Caco-2 (cell line): ENCODE measurements at regions not wholly inside any gene's neighbourhood (a gene's known extent, or its start where the extent isn't known, plus 50 kb on each side); places are given as distances from the start of the nearest gene placed in this dataset.
A peak's percentile ranks its signal among the peaks of the same experiment; 100 is the strongest.

Experiments
- BruUV-seq: library from RNA; stranded (reverse); fragments of 400-500 nt; replicated peaks from 2 replicates; lab custom pipeline; 2021; lab: Mats Ljungman, UMichigan
- CTCF ChIA-PET: fragments of 300-600 bp; sonication (Branson Sonifier 250); formaldehyde crosslinking; loops from one replicate; lab custom pipeline; 2022; ENCODE audit warnings: antibody characterized with exemption; lab: Charles Lee
- POLR2A ChIA-PET: fragments of 300-600 bp; sonication (Branson Sonifier 250); formaldehyde crosslinking; loops from one replicate; lab custom pipeline; 2022; ENCODE audit warnings: antibody characterized with exemption; lab: Charles Lee
- DNase-seq, 2 experiments: peaks; one replicate each; pipeline versions ENCODE4 v3.0.0 to v3.0.0-alpha.2; 2020 to 2022
- H3K27me3 ChIP-seq: replicated peaks from 2 replicates; pipeline ENCODE4 v1.6.0; 2011; ENCODE audit warnings: low read length; ENCODE audit not compliant: control insufficient read depth, insufficient read depth
- H3K36me3 ChIP-seq: 2 replicates; pipeline ENCODE4 v1.5.1; 2011; ENCODE audit warnings: low read length; ENCODE audit not compliant: control insufficient read depth, insufficient read depth
- H3K4me1 ChIP-seq: fragments of 250-450 bp; sonication (Bioruptor Pico); 2 replicates; pipeline ENCODE4 v1.5.1; 2020; ENCODE audit warnings: mild to moderate bottlenecking
- H3K4me3 ChIP-seq: 2 replicates; pipeline ENCODE4 v1.5.1; 2011; ENCODE audit warnings: low read depth, mild to moderate bottlenecking, control low read depth, low read length
- H3K9me3 ChIP-seq: fragments of 250-450 bp; sonication (Bioruptor Pico); 2 replicates; pipeline ENCODE4 v1.5.1; 2020; ENCODE audit warnings: mild to moderate bottlenecking, moderate library complexity
- H3K27ac Mint-ChIP-seq: one replicate; pipeline ENCODE4 v1.8.0; 2022; ENCODE audit warnings: mixed read lengths; ENCODE audit not compliant: unreplicated experiment
- H3K27me3 Mint-ChIP-seq: one replicate; pipeline ENCODE4 v1.8.0; 2022; ENCODE audit warnings: mixed read lengths; ENCODE audit not compliant: insufficient read depth, unreplicated experiment
- H3K36me3 Mint-ChIP-seq: one replicate; pipeline ENCODE4 v1.8.0; 2022; ENCODE audit warnings: mild to moderate bottlenecking, mixed read lengths; ENCODE audit not compliant: insufficient read depth, unreplicated experiment
- H3K4me1 Mint-ChIP-seq: one replicate; pipeline ENCODE4 v1.8.0; 2022; ENCODE audit warnings: low read depth, mixed read lengths; ENCODE audit not compliant: unreplicated experiment
- H3K4me3 Mint-ChIP-seq: one replicate; pipeline ENCODE4 v1.8.0; 2022; ENCODE audit warnings: mild to moderate bottlenecking, moderate library complexity, mixed read lengths; ENCODE audit not compliant: unreplicated experiment
- H3K9me3 Mint-ChIP-seq: one replicate; pipeline ENCODE4 v1.8.0; 2022; ENCODE audit warnings: mixed read lengths; ENCODE audit not compliant: unreplicated experiment
- intact Hi-C: fragments of 100-400 bp; cut with micrococcal nuclease; formaldehyde crosslinking; loops from one replicate; pipeline ENCODE4 v1.10.0; 2022; ENCODE audit not compliant: unreplicated experiment
- TF ChIP-seq, protein P1 (sequence below), 2 experiments: fragments of 200-600 bp in 1 of 2; IDR thresholded peaks; 1 replicate in 1 of 2; 2 replicates in 1 of 2; pipeline versions ENCODE4 v1.5.1 to v1.8.0; 2011 to 2022; ENCODE audit warnings: antibody characterized with exemption in 1 of 2, control low read depth in 1 of 2, inconsistent platforms in 1 of 2, low read depth in 1 of 2, low read length in 1 of 2, mild to moderate bottlenecking in 1 of 2, moderate library complexity in 1 of 2; ENCODE audit not compliant: insufficient read depth in 1 of 2, severe bottlenecking in 1 of 2, unreplicated experiment in 1 of 2

DNA sequence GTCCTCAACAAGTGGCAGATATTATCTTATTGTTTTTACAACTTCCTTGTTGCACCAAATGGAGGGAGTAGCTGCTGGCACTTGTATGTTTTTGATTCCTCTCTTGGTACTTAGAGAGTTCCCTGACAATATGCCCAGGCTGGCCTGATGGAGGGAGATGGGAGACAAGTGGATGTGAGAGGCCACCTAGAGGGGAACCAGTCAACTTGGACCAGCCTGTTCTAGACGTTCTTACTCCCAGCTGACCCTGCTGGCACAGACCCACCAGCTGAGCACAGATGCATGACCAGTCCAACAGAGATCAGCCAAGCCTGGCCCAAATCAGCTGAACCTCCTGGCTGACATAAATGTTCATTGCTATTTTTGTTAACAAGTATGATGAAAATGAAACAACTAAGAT lies 60.9 kb upstream of the GDNF start:
- no peak overlapping the region for H3K27ac Mint-ChIP-seq
- H3K4me3 ChIP-seq: no peak overlapping the region
- POLR2A ChIA-PET: no interaction called here
- TF ChIP-seq, protein P1, sequence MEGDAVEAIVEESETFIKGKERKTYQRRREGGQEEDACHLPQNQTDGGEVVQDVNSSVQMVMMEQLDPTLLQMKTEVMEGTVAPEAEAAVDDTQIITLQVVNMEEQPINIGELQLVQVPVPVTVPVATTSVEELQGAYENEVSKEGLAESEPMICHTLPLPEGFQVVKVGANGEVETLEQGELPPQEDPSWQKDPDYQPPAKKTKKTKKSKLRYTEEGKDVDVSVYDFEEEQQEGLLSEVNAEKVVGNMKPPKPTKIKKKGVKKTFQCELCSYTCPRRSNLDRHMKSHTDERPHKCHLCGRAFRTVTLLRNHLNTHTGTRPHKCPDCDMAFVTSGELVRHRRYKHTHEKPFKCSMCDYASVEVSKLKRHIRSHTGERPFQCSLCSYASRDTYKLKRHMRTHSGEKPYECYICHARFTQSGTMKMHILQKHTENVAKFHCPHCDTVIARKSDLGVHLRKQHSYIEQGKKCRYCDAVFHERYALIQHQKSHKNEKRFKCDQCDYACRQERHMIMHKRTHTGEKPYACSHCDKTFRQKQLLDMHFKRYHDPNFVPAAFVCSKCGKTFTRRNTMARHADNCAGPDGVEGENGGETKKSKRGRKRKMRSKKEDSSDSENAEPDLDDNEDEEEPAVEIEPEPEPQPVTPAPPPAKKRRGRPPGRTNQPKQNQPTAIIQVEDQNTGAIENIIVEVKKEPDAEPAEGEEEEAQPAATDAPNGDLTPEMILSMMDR (IDR thresholded peaks at IDR 0.05; ENCODE audit: insufficient read depth in 1 of 2, low read depth in 1 of 2, low read length in 1 of 2, severe bottlenecking in 1 of 2, unreplicated experiment in 1 of 2): peak in 1 of 2 experiments; percentile 36
- H3K4me1 Mint-ChIP-seq: no peaks in the 10 kb centered on the region
- H3K27me3 Mint-ChIP-seq: peaks cover 3% of the 10 kb centered on the region
- intact Hi-C loops: loop anchor here (1.0 to 10.0 kb wide), 2 partner anchors 294 to 487 kb away; no protein-coding TSS in a partner anchor
- H3K4me3 Mint-ChIP-seq: no peak overlapping the region
- BruUV-seq: no TSS peak
- H3K4me1 ChIP-seq: no peaks in the 10 kb centered on the region
- CTCF ChIA-PET: interaction anchor here (1.6 kb wide), 1 partner anchor 488 kb away, joined by 7 read pairs; no protein-coding TSS in a partner anchor
- H3K9me3 Mint-ChIP-seq: peaks cover 2% of the 10 kb centered on the region
- H3K36me3 ChIP-seq: no peaks in the 10 kb centered on the region
- no peaks in the 10 kb centered on the region for H3K9me3 ChIP-seq
- no peaks in the 10 kb centered on the region for H3K36me3 Mint-ChIP-seq
- peak in 1 of 2 experiments; percentile 27 for DNase-seq
- peaks cover 1% of the 10 kb centered on the region; the same call in 1 of the 2 replicates for H3K27me3 ChIP-seq

DNA sequence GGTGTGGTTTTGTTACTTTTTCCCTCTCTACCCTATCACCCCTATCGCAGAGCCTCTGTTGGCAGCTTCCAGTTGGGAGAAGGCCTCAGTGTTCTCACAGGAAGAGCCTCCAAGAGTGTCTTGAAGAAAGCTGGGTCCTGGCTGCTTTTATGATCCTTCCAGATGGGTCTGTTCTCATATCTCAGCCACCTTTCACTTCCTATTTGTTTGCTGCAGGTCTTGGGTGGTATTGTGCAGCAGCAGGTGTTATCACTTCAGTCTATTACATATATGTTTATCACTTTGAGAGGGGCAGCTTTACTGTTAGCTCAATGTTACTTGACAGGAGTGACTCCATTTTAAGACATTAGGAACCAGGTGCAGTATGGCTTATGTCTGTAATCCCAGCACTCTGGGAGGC lies 59.2 kb upstream of the GDNF start:
- no peaks in the 10 kb centered on the region for H3K9me3 Mint-ChIP-seq
- BruUV-seq: no TSS peak
- Histone ChIP-seq H3K9me3 (no peaks in the 10 kb centered on the region), H3K4me3 (no peak overlapping the region), H3K36me3 (no peaks in the 10 kb centered on the region), H3K4me1 (no peaks in the 10 kb centered on the region), H3K27me3 (peaks cover 1% of the 10 kb centered on the region; the same call in 1 of the 2 replicates)
- H3K27me3 Mint-ChIP-seq: peaks cover 3% of the 10 kb centered on the region
- no peak overlapping the region for H3K27ac Mint-ChIP-seq
- TF ChIP-seq, protein P1 (IDR thresholded peaks at IDR 0.05; ENCODE audit: insufficient read depth in 1 of 2, low read depth in 1 of 2, low read length in 1 of 2, severe bottlenecking in 1 of 2, unreplicated experiment in 1 of 2): no peak
- no peak for DNase-seq
- intact Hi-C loops: no loop called here
- no peaks in the 10 kb centered on the region for H3K4me1 Mint-ChIP-seq
- H3K36me3 Mint-ChIP-seq: no peaks in the 10 kb centered on the region
- no peak overlapping the region for H3K4me3 Mint-ChIP-seq
- CTCF ChIA-PET: interaction anchor here (0.7 kb wide), 1 partner anchor 389 kb away, joined by 4 read pairs; no protein-coding TSS in a partner anchor
- POLR2A ChIA-PET: no interaction called here

DNA sequence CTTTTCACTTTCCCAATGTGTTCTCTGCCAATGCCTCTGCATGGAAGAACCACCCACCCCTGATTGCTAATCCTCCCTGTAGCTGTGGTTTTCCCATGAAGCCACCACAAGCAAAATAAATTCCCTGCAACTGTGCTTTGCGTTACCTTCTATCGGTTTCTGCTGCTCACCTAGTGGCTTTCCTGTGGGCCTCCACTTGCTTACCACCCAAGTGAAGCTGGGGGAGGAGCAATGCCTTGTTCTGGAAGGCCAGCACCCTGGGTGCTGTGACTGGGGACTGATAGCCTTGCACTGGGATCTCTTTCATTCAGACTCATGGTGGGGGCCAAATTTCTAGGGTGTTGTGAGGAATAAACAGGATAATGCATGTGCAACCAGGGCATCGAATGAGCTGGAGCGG lies 56.3 kb upstream of the GDNF start:
- CTCF ChIA-PET: no interaction called here
- no TSS peak for BruUV-seq
- no peaks in the 10 kb centered on the region for H3K4me1 Mint-ChIP-seq

More for the DNA sequence above, 56.3 kb upstream of the GDNF start:
- no peaks in the 10 kb centered on the region for H3K27me3 Mint-ChIP-seq
- TF ChIP-seq, protein P1 (IDR thresholded peaks at IDR 0.05; ENCODE audit: insufficient read depth in 1 of 2, low read depth in 1 of 2, low read length in 1 of 2, severe bottlenecking in 1 of 2, unreplicated experiment in 1 of 2): no peak
- no peak for DNase-seq
- no peak overlapping the region for H3K27ac Mint-ChIP-seq
- no peaks in the 10 kb centered on the region for H3K4me1 ChIP-seq
- H3K36me3 ChIP-seq: no peaks in the 10 kb centered on the region
- H3K36me3 Mint-ChIP-seq: no peaks in the 10 kb centered on the region
- H3K9me3 Mint-ChIP-seq: no peaks in the 10 kb centered on the region
- POLR2A ChIA-PET: no interaction called here
- H3K9me3 ChIP-seq: no peaks in the 10 kb centered on the region
- intact Hi-C loops: no loop called here
- peaks cover 1% of the 10 kb centered on the region; the same call in 1 of the 2 replicates for H3K27me3 ChIP-seq
- H3K4me3 Mint-ChIP-seq: no peak overlapping the region
- no peak overlapping the region for H3K4me3 ChIP-seq
